Panc1 (cell line): ENCODE measurements at regions not wholly inside any gene's neighbourhood (a gene's known extent, or its start where the extent isn't known, plus 50 kb on each side); places are given as distances from the start of the nearest gene placed in this dataset.

Experiments
- ATAC-seq: fragments of 200-7000 bp; cut with Tn5 transposase; 2 replicates; pipeline ENCODE4 v1.9.1; 2020; ENCODE audit warnings: mild to moderate bottlenecking, moderate library complexity
- BruUV-seq: library from RNA; stranded (reverse); fragments of 400-500 nt; replicated peaks from 2 replicates; lab custom pipeline; 2021; lab: Mats Ljungman, UMichigan
- CTCF ChIA-PET: fragments of 300-600 bp; sonication (Branson Sonifier 250); formaldehyde crosslinking; loops from one replicate; lab custom pipeline; 2022; ENCODE audit warnings: antibody characterized with exemption; lab: Charles Lee
- POLR2A ChIA-PET: fragments of 300-600 bp; sonication (Branson Sonifier 250); formaldehyde crosslinking; loops from one replicate; lab custom pipeline; 2022; ENCODE audit warnings: antibody characterized with exemption; lab: Charles Lee
- DNase-seq: peaks from one replicate; pipeline ENCODE4 v3.0.0-alpha.2; 2010; ENCODE audit warnings: low read depth, low spot score
- H3K27ac ChIP-seq: 2 replicates; pipeline ENCODE4 v1.5.1; 2011; ENCODE audit warnings: mild to moderate bottlenecking, low read length, inconsistent platforms
- H3K27me3 ChIP-seq: fragments of 200-500 bp; sonication (Bioruptor generic); 2 replicates; pipeline ENCODE4 v1.6.0; 2014; ENCODE audit warnings: low read length, inconsistent platforms; ENCODE audit not compliant: control insufficient read depth, insufficient read depth
- H3K36me3 ChIP-seq: fragments of 200-500 bp; sonication (Bioruptor generic); 2 replicates; pipeline ENCODE4 v1.5.1; 2014; ENCODE audit warnings: inconsistent platforms, mild to moderate bottlenecking, low read length, moderate library complexity; ENCODE audit not compliant: control insufficient read depth, insufficient read depth
- H3K4me1 ChIP-seq: 2 replicates; pipeline ENCODE4 v1.5.1; 2011; ENCODE audit warnings: inconsistent platforms, mild to moderate bottlenecking, low read length, moderate library complexity; ENCODE audit not compliant: control insufficient read depth, insufficient read depth
- H3K4me3 ChIP-seq, 2 experiments: 2 replicates each; pipeline ENCODE4 v1.5.1; 2011 to 2012; ENCODE audit warnings: low read depth in 2 of 2, low read length in 2 of 2, mild to moderate bottlenecking in 2 of 2, inconsistent platforms in 1 of 2, moderate library complexity in 1 of 2
- H3K9me3 ChIP-seq: fragments of 200-500 bp; sonication (Bioruptor generic); 2 replicates; pipeline ENCODE4 v1.5.1; 2014; ENCODE audit warnings: low read depth, mild to moderate bottlenecking, inconsistent platforms, low read length, moderate library complexity; ENCODE audit not compliant: control insufficient read depth, insufficient read depth
- POLR2AphosphoS5 ChIP-seq: IDR thresholded peaks from 2 replicates; pipeline ENCODE4 v1.6.1; 2012; ENCODE audit warnings: mild to moderate bottlenecking, low read depth, low read length, moderate library complexity
- REST ChIP-seq, 2 experiments: IDR thresholded peaks; 2 replicates each; pipeline ENCODE4 v1.6.1; 2011 to 2012; ENCODE audit warnings: low read depth in 2 of 2, control low read depth in 1 of 2, low read length in 1 of 2, mild to moderate bottlenecking in 1 of 2, moderate library complexity in 1 of 2; ENCODE audit not compliant: insufficient read depth in 1 of 2
- SIN3A ChIP-seq: IDR thresholded peaks from 2 replicates; pipeline ENCODE4 v1.6.1; 2012; ENCODE audit warnings: low read depth, mild to moderate bottlenecking, low read length, moderate library complexity, borderline replicate concordance; ENCODE audit not compliant: insufficient read depth
- TCF7L2 ChIP-seq: IDR thresholded peaks from 2 replicates; pipeline ENCODE4 v1.6.1; 2011; ENCODE audit warnings: mild to moderate bottlenecking, low read depth, low read length, inconsistent platforms
- in situ Hi-C: cut with HindIII; loops from 2 replicates; pipeline ENCODE4 v1.10.0; 2016; ENCODE audit warnings: low sequenced_read_pairs, low pct_unique_long_range_greater_than_20kb
- intact Hi-C: fragments of 100-400 bp; cut with micrococcal nuclease; formaldehyde crosslinking; loops from one replicate; pipeline ENCODE4 v1.10.0; 2022; ENCODE audit not compliant: unreplicated experiment
- TF ChIP-seq, protein P1 (sequence below): fragments of 450-650 bp; IDR thresholded peaks from 2 replicates; pipeline ENCODE4 v1.5.1; 2017; ENCODE audit warnings: mild to moderate bottlenecking

- Histone ChIP-seq H3K27ac (no peak overlapping the region), H3K4me3 (no peak overlapping the region), H3K4me1 (no peaks in the 10 kb centered on the region), H3K27me3 (no peaks in the 10 kb centered on the region), H3K36me3 (no peaks in the 10 kb centered on the region), H3K9me3 (no peaks in the 10 kb centered on the region)
- BruUV-seq, result no TSS peak
- DNase-seq (no peak), ATAC-seq (no peak)
- TF ChIP-seq REST (IDR thresholded peaks at IDR 0.05; ENCODE audit: insufficient read depth in 1 of 2, low read depth in 2 of 2, low read length in 1 of 2), result no peak
- no peak for TF ChIP-seq TCF7L2
- no peak for TF ChIP-seq POLR2AphosphoS5
- TF ChIP-seq, protein P1, sequence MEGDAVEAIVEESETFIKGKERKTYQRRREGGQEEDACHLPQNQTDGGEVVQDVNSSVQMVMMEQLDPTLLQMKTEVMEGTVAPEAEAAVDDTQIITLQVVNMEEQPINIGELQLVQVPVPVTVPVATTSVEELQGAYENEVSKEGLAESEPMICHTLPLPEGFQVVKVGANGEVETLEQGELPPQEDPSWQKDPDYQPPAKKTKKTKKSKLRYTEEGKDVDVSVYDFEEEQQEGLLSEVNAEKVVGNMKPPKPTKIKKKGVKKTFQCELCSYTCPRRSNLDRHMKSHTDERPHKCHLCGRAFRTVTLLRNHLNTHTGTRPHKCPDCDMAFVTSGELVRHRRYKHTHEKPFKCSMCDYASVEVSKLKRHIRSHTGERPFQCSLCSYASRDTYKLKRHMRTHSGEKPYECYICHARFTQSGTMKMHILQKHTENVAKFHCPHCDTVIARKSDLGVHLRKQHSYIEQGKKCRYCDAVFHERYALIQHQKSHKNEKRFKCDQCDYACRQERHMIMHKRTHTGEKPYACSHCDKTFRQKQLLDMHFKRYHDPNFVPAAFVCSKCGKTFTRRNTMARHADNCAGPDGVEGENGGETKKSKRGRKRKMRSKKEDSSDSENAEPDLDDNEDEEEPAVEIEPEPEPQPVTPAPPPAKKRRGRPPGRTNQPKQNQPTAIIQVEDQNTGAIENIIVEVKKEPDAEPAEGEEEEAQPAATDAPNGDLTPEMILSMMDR, result no peak
- no peak for TF ChIP-seq SIN3A
- CTCF ChIA-PET, result no interaction called here
- POLR2A ChIA-PET, result no interaction called here
- in situ Hi-C loops, result no loop called here
- intact Hi-C loops, result no loop called here
These were observed 71.0 kb upstream of the SEMA6A start for GRCh38 chr5:116645627-116646026.

GRCh38 chr5:116640236-116640635, 65.6 kb upstream of the SEMA6A start:
- Histone ChIP-seq H3K36me3 (no peaks in the 10 kb centered on the region), H3K9me3 (no peaks in the 10 kb centered on the region), H3K27me3 (no peaks in the 10 kb centered on the region), H3K4me1 (no peaks in the 10 kb centered on the region), H3K27ac (no peak overlapping the region), H3K4me3 (no peak overlapping the region)
- BruUV-seq, result no TSS peak
- POLR2A ChIA-PET, result no interaction called here
- ATAC-seq (no peak), DNase-seq (no peak)
- CTCF ChIA-PET, result no interaction called here
- intact Hi-C loops (no loop called here), in situ Hi-C loops (no loop called here)
- TF ChIP-seq REST (IDR thresholded peaks at IDR 0.05; ENCODE audit: insufficient read depth in 1 of 2, low read depth in 2 of 2, low read length in 1 of 2) (no peak), TCF7L2 (no peak), SIN3A (no peak), POLR2AphosphoS5 (no peak)
- TF ChIP-seq, protein P1, result no peak
